ENCODE measurements at regions not wholly inside any gene's neighbourhood (a gene's known extent, or its start where the extent isn't known, plus 50 kb on each side); places are given as distances from the start of the nearest gene placed in this dataset.
"Not testable (repeated sequence)": the region's sequence is repeated elsewhere in the genome, so short reads cannot be mapped to it uniquely, and the experiment has no call there.

DNA sequence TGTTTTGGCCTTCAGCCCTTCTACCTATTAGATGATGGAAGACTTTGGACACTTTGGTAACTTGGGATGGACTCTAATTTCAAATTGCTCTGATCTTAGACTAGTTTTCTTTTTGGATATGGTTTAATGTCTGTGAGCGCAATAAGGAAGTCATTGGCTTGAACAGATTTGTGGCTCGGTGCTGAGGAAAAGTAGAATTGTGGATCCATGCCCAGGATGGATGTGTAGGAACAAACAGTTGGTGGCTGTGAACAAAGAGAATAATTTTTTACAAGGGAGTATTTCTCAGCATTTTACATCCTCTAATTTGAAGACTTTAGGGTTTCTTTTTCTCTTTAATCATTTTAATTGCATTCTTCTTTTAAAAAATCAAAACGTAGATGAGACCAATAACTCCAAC lies 327.1 kb downstream of the GLUD2 start:
- intact Hi-C loops (cut with DNase I): no loop called here
- no peak for DNase-seq (ENCODE audit: low spot score)

DNA sequence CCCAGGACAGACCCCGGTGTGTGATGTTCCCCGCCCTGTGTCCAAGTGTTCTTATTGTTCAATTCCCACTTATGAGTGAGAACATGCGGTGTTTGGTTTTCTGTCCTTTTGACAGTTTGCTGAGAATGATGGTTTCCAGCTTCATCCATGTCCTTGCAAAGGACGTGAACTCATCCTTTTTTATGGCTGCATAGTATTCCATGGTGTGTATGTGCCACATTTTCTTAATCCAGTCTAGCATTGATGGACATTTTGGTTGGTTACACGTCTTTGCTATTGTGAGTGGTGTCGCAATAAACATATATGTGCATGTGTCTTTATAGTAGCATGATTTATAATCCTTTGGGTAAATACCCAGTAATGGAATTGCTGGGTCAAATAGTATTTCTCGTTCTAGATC lies 334.5 kb downstream of the GLUD2 start:
- DNase-seq (ENCODE audit: low spot score); intact Hi-C loops (cut with DNase I): not testable (repeated sequence)

DNA sequence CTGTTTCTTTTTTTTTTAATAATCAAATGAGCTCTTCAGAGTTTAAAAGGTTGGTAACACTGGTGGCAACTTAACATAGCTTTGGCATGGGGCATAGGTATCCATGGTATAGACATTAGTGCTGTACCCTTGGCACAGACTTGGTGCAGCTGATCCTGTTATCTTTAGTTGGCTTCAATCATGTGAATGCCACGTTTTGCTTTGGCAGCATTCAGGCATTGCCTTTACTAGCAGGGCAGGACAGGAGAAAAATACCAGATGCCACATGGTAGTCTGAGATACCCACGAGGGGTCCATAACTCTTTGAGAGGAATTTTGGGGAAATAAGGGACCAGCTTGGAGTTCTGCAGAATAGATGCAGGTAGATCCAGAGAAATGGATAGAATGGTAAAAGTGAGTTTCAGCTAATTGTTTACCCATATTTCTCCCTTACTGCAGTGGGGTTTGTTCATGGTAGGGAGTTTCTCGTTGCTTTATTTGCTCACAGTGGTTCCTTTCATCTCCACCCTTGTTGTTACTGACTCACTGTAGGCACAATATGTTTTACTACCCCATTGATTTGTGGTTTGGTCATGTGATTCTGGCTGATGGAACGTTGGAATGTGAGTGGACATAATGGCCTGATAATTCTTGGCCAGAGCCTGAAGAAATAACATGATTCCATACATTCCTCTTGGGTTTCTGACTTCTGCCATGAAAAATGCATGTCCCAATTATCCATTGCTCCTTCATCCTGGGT lies 342.7 kb downstream of the GLUD2 start:
- intact Hi-C loops (cut with DNase I): no loop called here
- no peak for DNase-seq (ENCODE audit: low spot score)

DNA sequence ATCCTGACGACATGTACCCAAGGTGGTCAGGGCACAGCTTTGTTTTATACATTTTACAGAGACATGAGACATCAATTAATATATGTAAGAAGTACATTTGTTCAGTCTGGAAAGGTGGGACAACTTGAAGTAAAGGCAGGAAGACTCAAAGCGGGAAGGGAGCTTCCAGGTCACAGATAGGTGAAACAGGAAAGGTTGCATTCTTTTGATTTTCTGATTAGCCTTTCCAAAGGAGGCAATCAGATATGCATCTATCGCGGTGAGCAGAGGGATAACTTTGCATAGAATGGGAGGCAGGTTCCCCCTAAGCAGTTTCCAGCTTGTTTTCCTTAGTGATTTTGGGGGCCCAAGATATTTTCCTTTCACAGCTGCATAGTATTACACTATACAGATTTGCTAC lies 358.4 kb downstream of the GLUD2 start:
- intact Hi-C loops (cut with DNase I): no loop called here
- DNase-seq (ENCODE audit: low spot score): no peak

DNA sequence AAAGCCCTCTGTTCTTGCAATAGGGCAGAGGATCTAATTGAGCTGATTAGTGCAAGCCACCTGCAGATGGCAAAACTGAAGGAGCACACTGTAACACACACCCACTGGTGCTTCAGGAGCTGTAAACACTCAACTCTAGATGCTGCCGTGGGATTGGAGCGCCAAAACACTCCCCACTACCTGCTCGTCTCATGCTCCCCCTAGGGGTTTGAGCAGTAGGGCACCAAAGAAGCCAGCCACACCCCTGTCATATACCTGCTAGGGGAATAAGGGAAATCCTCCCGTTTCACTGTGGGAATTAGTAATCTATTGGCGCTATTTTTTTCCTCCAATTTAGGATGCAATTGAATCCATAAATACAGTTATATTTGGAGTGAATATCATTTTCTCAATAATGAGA lies 360.2 kb downstream of the GLUD2 start:
- intact Hi-C loops (cut with DNase I): no loop called here
- no peak for DNase-seq (ENCODE audit: low spot score)

DNA sequence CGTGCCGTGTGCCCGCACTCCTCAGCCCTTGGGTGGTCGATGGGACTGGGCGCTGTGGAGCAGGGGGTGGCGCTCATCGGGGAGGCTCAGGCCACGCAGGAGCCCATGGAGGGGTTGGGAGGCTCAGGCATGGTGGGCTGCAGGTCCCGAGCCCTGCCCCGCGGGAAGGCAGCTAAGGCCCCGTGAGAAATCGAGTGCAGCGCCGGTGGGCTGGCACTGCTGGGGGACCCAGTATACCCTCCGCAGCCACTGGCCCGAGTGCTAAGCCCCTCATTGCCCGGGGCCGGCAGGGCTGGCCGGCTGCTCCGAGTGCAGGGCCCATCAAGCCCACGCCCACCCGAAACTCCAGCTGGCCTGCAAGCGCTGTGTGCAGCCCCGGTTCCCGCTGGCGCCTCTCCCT lies 384.1 kb downstream of the GLUD2 start:
- intact Hi-C loops (cut with DNase I); DNase-seq (ENCODE audit: low spot score): not testable (repeated sequence)

- intact Hi-C loops (cut with DNase I): no loop called here
- no peak for DNase-seq (ENCODE audit: low spot score)
Measured at GRCh38 chrX:121433289-121433688, 385.9 kb downstream of the GLUD2 start.

GRCh38 chrX:121437666-121438065 lies 390.3 kb downstream of the GLUD2 start:
- intact Hi-C loops (cut with DNase I); DNase-seq (ENCODE audit: low spot score): not testable (repeated sequence)

DNA sequence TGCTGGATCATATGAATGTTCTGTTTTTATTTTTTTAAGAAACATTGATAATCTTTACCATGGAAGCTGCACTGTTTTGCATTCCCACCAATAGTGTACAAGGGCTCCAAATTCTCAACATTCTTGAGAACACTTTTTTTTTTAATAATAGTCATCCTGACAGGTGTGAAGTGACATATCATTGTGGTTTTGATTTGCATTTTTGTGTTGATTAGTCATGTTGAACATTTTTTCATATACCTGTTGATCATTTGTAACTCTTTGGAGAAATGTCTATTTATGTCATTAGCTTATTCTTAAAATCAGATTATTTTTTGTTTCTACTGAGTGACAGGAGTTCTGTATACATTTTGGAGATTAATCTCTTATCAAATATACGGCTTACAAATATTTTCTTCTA lies 408.5 kb downstream of the GLUD2 start:
- intact Hi-C loops (cut with DNase I): loop anchor here in 1 of 2 donors (10.0 kb wide), 1 partner anchor 1161 kb away; no protein-coding TSS in a partner anchor
- DNase-seq (ENCODE audit: low spot score): no peak

DNA sequence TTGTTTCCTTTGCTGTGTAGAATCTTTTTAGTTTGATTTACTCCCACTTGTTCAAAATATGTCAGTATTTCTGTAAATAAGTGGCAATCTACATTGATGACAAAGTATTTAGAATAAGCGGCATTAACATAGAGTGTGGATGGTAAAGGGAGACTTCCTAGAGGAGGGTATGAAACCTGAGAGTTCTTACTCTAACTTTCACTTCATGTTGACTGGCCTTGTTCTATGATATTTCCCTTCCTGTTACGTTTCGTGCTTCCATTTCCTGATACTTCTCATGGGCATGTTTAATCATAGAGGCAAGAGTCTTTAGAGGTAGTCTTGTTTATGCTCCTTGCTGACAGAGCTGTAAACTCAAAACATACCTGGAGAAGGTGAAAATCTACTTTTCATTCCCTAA lies 408.9 kb downstream of the GLUD2 start:
- no peak for DNase-seq (ENCODE audit: low spot score)
- intact Hi-C loops (cut with DNase I): loop anchor here in 1 of 2 donors (10.0 kb wide), 1 partner anchor 1162 kb away; no protein-coding TSS in a partner anchor

GRCh38 chrX:121457096-121457495 lies 409.7 kb downstream of the GLUD2 start:
- no peak for DNase-seq (ENCODE audit: low spot score)
- intact Hi-C loops (cut with DNase I): loop anchor here in 1 of 2 donors (10.0 kb wide), 1 partner anchor 1162 kb away; no protein-coding TSS in a partner anchor

DNA sequence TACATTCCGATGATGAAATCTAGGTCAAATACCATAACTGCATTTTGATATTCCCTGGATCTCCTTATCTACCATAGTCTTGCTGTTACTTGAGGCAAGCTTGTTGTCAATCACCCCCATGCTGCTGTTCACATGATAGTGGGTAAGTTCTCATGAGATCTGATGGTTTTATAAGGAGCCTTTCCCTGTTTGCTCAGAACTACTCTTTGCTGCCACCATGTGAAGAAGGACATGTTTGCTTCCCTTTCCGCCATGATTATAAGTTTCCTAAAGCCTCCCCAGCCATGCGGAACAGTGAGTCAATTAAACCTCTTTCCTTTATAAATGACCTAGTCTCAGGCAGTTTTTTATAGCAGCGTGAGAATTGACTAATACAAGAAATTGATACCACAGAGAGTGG lies 432.0 kb downstream of the GLUD2 start:
- intact Hi-C loops (cut with DNase I): no loop called here
- DNase-seq (ENCODE audit: low spot score): no peak

- DNase-seq (ENCODE audit: low spot score): no peak
Measured at GRCh38 chrX:121496966-121497365, 449.6 kb downstream of the GLUD2 start.

GRCh38 chrX:121504153-121504552 lies 456.7 kb downstream of the GLUD2 start:
- intact Hi-C loops (cut with DNase I): no loop called here

More at GRCh38 chrX:121496966-121497365, 449.6 kb downstream of the GLUD2 start:
- intact Hi-C loops (cut with DNase I): no loop called here

DNA sequence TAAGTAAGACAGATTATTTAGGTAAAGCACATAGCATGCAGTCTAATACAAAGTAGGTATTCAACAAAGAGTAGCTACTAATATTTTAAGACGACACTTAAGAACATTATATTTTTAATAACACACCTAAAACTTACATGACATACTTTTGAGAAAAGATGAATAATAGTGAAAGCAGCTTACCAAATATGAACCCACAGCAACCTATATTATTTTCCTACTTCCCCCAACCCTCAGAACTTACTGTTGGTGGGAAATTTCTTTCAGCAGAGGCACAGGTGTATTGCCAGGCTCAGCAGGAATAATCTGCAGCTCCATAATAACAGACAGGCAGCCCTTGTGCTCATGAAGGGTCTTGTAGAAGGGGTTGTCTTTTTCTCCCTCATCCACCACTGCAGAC lies 498.9 kb downstream of the GLUD2 start:
- no peak for DNase-seq (ENCODE audit: low spot score)
- intact Hi-C loops (cut with DNase I): no loop called here

More at GRCh38 chrX:121504153-121504552, 456.7 kb downstream of the GLUD2 start:
- DNase-seq (ENCODE audit: low spot score): no peak

GRCh38 chrX:121558886-121559285 lies 511.5 kb downstream of the GLUD2 start:
- no peak for DNase-seq (ENCODE audit: low spot score)
- intact Hi-C loops (cut with DNase I): no loop called here

GRCh38 chrX:121562616-121563015 lies 515.2 kb downstream of the GLUD2 start:
- DNase-seq (ENCODE audit: low spot score): no peak
- intact Hi-C loops (cut with DNase I): no loop called here

DNA sequence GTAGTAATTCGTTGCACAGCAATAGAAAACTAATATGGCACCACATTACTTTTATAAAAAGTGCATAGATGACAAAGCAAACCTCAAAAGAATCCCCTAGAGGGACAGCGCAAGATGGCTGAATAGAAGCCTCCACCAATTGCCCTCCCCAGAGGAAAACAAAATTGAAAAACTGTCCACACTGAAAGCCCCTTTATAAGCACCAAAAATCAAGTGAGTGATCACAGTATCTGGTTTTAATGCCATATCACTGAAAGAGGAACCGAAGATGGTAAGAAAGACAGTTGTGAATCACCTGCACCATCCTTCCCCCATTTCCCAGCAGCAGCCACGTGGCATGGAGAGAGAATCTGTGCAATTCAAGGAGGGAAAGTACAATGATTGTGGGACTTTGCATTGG lies 522.2 kb downstream of the GLUD2 start:
- no peak for DNase-seq (ENCODE audit: low spot score)
- intact Hi-C loops (cut with DNase I): loop anchor here in 1 of 2 donors (5.0 kb wide), 1 partner anchor 1633 kb away; no protein-coding TSS in a partner anchor

DNA sequence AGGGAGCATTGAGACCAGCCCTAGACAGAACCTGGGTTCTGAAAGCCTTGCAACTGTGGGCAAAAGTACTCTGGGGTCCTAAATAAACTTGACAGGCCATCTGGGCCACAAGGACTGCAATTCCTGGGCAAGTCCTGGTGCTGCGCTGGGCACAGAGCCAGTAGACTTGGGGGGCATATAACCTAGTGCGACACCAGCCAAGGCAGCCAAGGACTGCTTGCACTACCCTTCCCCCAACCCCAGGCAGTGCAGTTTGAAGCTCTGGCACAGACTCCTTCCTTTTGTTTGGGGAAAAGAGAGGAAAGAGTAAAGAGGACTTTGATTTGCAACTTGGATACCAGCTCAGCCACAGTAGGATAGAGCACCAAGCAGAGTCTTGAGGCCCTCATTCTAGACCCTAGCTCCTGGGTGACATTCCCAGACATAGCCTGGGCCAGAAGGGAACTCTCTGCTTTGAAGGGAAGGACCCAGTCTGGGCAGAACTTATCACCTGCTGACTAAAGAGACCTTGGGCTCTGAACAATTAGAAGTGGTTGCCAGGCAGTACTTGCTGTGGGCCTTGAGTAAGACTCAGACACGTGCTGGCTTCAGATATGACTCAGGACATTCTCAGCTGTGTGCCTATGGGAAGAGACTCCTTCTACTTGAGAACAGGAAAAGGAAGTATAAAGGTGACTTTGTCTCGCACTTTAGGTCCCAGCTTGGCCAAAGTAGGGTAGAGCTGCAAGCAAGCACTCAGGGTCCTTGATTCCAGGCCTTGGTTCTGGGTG lies 522.8 kb downstream of the GLUD2 start:
- intact Hi-C loops (cut with DNase I): loop anchor here in 1 of 2 donors (5.0 kb wide), 1 partner anchor 1632 kb away; no protein-coding TSS in a partner anchor
- DNase-seq (ENCODE audit: low spot score): no peak

DNA sequence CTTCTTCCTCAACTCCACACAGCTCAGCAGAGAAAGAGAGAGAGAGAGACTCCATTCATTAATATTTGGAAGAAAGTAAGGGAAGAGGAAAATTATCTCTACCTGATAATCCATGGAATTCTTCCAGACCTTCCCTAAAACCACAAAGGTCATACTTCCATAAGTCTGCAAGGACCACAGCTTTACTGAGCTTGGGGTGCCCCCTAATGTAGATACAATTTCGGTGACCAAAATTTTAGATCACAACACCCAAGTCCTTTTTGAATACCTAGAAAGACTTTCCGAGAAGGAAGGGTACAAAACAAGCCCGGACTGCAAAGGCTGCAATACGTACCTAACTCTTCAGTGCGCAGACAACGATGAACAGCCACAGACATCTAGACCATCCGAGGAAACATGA lies 523.9 kb downstream of the GLUD2 start:
- intact Hi-C loops (cut with DNase I): loop anchor here in 1 of 2 donors (5.0 kb wide), 1 partner anchor 1631 kb away; no protein-coding TSS in a partner anchor
- no peak for DNase-seq (ENCODE audit: low spot score)
